HFFc6 (cell line): ENCODE measurements at regions not wholly inside any gene's neighbourhood (a gene's known extent, or its start where the extent isn't known, plus 50 kb on each side); places are given as distances from the start of the nearest gene placed in this dataset.

Source experiments
- DNase-seq: peaks from one replicate; pipeline ENCODE4 v3.0.0-alpha.2; 2018
- H3K27ac Mint-ChIP-seq: 2 replicates; pipeline ENCODE4 v1.8.0; 2020; ENCODE audit warnings: mild to moderate bottlenecking, mixed read lengths
- H3K27me3 Mint-ChIP-seq: 2 replicates; pipeline ENCODE4 v1.8.0; 2021; ENCODE audit warnings: mild to moderate bottlenecking, moderate library complexity, mixed read lengths; ENCODE audit not compliant: insufficient read depth
- H3K36me3 Mint-ChIP-seq: 2 replicates; pipeline ENCODE4 v1.8.0; 2021; ENCODE audit warnings: low read depth, mixed read lengths
- H3K4me1 Mint-ChIP-seq: 2 replicates; pipeline ENCODE4 v1.8.0; 2020; ENCODE audit warnings: low read depth, mixed read lengths
- H3K4me3 Mint-ChIP-seq: 2 replicates; pipeline ENCODE4 v1.8.0; 2020; ENCODE audit warnings: mild to moderate bottlenecking, moderate library complexity, mixed read lengths
- H3K9me3 Mint-ChIP-seq: 2 replicates; pipeline ENCODE4 v1.8.0; 2020; ENCODE audit warnings: mild to moderate bottlenecking, mixed read lengths
- TF ChIP-seq, protein P1 (sequence below): fragments of 200-600 bp; sonication (generic); IDR thresholded peaks from 2 replicates; pipeline ENCODE4 v1.5.0; 2021; ENCODE audit warnings: antibody characterized with exemption, mild to moderate bottlenecking

DNA sequence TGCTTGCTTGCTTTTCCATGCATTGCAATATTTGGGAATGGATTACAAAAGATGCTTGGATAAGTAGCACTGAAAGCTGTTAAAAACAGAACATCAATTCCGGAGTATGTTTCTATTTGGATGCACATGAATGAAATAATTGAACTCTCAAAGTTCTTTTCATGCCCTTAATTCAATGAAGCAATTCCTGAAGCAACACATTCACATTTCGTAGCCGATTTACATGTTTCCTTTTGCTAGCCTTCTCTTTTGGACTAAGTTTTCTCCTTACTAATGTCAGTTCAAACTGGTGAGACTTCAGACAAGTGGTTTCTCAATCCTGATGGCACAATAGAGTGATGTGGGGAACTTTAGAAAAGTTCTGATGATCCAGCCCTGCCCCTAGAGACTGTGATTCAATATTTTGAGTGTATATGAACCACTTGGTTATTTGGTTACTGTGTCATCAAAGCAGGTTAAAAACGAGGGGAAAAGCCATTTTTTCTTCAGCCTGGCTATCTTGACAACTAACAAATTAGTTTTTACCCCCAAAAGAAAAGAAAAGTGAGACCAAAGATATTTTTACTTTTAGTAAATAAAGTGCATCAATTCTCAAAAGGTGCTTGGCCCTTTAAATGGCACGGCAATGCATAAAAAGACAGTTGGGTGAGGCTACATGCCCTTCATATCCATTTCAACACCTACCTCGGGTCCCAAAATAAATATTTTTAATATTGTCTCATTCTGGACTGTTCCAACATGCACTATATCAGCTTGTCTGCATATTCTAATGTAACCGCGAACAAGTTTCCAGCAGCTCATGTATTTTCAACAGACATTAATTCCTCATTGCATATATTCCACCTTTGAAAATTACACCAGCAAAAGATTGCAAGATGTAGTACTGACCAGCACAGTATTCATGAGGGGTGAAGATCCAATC is 90.1 kb upstream of the RPL34 start:
- TF ChIP-seq, protein P1, sequence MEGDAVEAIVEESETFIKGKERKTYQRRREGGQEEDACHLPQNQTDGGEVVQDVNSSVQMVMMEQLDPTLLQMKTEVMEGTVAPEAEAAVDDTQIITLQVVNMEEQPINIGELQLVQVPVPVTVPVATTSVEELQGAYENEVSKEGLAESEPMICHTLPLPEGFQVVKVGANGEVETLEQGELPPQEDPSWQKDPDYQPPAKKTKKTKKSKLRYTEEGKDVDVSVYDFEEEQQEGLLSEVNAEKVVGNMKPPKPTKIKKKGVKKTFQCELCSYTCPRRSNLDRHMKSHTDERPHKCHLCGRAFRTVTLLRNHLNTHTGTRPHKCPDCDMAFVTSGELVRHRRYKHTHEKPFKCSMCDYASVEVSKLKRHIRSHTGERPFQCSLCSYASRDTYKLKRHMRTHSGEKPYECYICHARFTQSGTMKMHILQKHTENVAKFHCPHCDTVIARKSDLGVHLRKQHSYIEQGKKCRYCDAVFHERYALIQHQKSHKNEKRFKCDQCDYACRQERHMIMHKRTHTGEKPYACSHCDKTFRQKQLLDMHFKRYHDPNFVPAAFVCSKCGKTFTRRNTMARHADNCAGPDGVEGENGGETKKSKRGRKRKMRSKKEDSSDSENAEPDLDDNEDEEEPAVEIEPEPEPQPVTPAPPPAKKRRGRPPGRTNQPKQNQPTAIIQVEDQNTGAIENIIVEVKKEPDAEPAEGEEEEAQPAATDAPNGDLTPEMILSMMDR = no peak
- Mint-ChIP-seq H3K27me3 (peaks cover 7% of the 10 kb centered on the region), H3K4me3 (no peak overlapping the region), H3K27ac (no peak overlapping the region), H3K36me3 (no peaks in the 10 kb centered on the region), H3K9me3 (no peaks in the 10 kb centered on the region), H3K4me1 (no peaks in the 10 kb centered on the region)
- no peak for DNase-seq

DNA sequence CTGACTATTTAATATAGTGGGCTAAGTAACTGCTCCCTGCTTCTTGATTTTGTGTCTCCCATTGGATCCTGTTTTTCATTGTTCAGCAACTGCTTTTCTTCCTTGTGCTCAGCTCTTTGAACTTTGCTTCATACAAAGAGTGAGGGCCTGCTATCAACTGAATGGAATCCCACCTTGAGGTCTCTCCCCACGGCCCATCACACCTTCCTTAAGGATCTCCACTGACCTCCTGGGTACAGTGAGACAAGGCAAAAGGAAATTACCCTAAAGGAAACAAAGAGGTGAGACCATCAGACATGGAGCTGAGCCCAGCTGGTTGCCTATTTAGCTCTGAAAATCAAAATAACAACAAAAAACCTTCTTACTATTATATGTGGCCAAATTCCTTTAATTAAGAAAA is 91.3 kb upstream of the RPL34 start:
- Mint-ChIP-seq H3K4me1 (no peaks in the 10 kb centered on the region), H3K36me3 (no peaks in the 10 kb centered on the region), H3K27ac (no peak overlapping the region), H3K27me3 (peaks cover 7% of the 10 kb centered on the region), H3K9me3 (no peaks in the 10 kb centered on the region), H3K4me3 (no peak overlapping the region)
- no peak for DNase-seq
- TF ChIP-seq, protein P1 = no peak

DNA sequence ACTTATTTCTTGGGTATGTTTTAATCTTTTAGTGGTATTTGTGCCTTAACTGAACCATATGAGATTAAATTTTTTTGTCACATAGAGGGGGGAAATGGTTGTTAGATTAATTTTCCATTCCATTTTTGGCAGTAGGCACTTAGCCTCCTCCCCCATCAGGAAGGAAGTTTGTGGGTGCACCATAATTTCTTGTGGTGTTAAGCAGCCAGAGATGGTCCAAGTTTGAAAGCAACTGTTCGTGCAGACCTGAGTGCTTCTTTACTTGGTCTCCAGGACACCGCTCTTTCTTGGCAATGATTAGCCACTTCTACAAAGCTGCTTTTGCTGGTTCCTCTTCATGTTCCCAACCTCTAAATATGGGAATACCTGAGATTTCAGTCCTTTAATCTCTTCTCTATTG is 92.7 kb upstream of the RPL34 start:
- Mint-ChIP-seq H3K9me3 (no peaks in the 10 kb centered on the region), H3K4me3 (no peak overlapping the region), H3K27me3 (peaks cover 7% of the 10 kb centered on the region; the same call in 1 of the 2 replicates), H3K27ac (no peak overlapping the region), H3K4me1 (no peaks in the 10 kb centered on the region), H3K36me3 (no peaks in the 10 kb centered on the region)
- DNase-seq = no peak
- TF ChIP-seq, protein P1 = no peak

DNA sequence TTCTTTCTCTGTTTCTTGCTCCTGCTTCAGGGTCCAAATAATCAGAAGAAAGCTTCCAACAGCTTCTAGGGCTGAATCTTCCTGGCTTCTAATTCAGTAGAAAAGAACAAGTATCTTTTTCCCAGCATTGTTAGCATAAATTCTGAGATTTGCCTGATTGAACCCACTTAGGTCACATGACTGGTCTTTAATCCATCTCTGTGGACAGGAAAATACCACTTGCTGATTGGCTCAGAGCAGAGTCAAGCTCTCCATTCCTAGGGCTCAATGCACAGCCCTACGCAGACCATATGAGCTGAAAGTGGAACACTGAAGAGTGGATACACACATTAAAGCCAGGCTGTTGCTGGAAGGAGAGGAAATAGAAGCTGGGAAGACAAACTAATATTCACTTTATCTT is 99.6 kb upstream of the RPL34 start:
- DNase-seq = no peak
- Mint-ChIP-seq H3K9me3 (no peaks in the 10 kb centered on the region), H3K4me3 (no peak overlapping the region), H3K4me1 (no peaks in the 10 kb centered on the region), H3K36me3 (no peaks in the 10 kb centered on the region), H3K27ac (no peak overlapping the region), H3K27me3 (peaks cover 5% of the 10 kb centered on the region; the same call in 1 of the 2 replicates)
- TF ChIP-seq, protein P1 = no peak

DNA sequence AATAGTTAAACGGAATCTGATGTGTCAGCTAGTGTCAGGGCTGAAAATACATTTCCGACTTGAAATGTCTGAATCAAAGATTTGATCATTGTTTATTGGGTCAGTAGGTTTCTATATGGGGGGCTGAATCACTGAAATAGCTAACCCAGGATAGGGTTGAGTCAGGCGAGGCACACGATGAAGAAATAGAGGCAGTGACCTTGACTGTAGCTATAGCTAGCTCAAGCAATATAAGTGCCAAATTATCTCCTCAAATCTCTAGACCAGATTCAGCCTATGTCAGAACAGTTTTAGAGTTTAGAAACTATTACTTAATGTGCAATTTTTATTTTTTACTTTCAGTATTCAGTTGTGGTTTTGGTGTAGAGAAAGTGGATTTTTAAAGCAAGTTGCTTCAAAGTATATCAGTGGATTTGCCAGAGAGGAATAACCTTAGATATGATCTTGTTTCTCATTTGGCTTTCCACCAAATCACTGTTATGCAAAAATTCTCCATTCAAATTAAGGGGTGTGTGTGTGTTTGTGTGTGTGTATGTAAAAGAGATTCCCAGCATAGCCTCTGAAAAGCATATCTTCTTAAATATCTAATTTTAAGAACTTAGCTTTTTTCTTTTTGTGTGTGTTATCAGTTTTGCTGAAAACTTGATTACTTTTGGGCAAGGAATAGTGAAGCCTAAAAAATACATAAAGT is 100.3 kb upstream of the RPL34 start:
- Mint-ChIP-seq H3K9me3 (no peaks in the 10 kb centered on the region), H3K4me3 (no peak overlapping the region), H3K36me3 (no peaks in the 10 kb centered on the region), H3K4me1 (no peaks in the 10 kb centered on the region), H3K27ac (no peak overlapping the region), H3K27me3 (peaks cover 3% of the 10 kb centered on the region; the same call in 1 of the 2 replicates)
- DNase-seq = no peak
- TF ChIP-seq, protein P1 = no peak
